ENCODE measurements at regions not wholly inside any gene's neighbourhood (a gene's known extent, or its start where the extent isn't known, plus 50 kb on each side); places are given as distances from the start of the nearest gene placed in this dataset.
"Not testable (repeated sequence)": the region's sequence is repeated elsewhere in the genome, so short reads cannot be mapped to it uniquely, and the experiment has no call there.

DNA sequence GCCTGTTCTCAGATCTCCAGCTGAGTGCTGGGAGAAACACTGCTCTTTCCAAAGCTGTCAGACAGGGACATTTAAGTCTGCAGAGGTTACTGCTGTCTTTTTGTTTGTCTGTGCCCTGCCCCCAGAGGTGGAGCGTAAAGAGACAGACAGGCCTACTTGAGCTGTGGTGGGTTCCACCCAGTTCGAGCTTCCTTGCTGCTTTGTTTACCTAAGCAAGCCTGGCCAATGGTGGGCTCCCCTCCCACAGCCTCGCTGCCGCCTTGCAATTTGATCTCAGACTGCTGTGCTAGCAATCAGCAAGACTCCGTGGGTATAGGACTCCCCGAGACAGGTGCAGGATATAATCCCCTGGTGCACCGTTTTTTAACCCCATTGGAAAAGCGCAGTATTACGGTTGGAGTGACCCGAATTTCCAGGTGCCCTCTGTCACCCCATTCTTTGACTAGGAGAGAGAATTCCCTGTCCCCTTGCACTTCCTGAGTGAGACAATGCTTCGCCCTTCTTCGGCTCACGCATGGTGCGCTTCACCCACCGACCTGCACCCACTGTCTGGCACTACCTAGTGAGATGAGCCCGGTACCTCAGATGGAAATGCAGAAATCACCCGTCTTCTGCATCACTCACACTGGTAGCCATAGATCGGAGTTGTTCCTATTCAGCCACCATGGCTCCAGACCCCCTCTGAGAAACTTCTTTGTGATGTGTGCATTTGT lies 650.3 kb upstream of the ALG10B start:
- H3K9me3 ChIP-seq (ENCODE audit: control insufficient read depth, insufficient read depth, low read length), result no peaks in the 10 kb centered on the region
- H3F3A ChIP-seq (ENCODE audit: control insufficient read depth, insufficient read depth), result no peaks in the 10 kb centered on the region
- TF ChIP-seq CTCF (IDR thresholded peaks at IDR 0.05; ENCODE audit: low read depth, low read length, poor library complexity, severe bottlenecking), result no peak
- no peak for TF ChIP-seq EZH2phosphoT487 (IDR thresholded peaks at IDR 0.05; ENCODE audit: borderline replicate concordance, low read length)
- H3K27me3 ChIP-seq (ENCODE audit: control insufficient read depth, low read length), result no peaks in the 10 kb centered on the region
- H4K20me1 ChIP-seq (ENCODE audit: control insufficient read depth, insufficient read depth, low read depth, low read length), result no peaks in the 10 kb centered on the region
- H3K79me2 ChIP-seq (ENCODE audit: control insufficient read depth, low read length), result no peaks in the 10 kb centered on the region
- H3K27ac ChIP-seq (ENCODE audit: low read depth, low read length), result no peak overlapping the region
- no peaks in the 10 kb centered on the region for H3K9me2 ChIP-seq (replicated peaks; ENCODE audit: control insufficient read depth, low read length)
- H3K4me1 ChIP-seq (ENCODE audit: control insufficient read depth, low read length), result no peaks in the 10 kb centered on the region
- no peak overlapping the region for H3K4me2 ChIP-seq (ENCODE audit: low read length)
- no peaks in the 10 kb centered on the region for H3K36me3 ChIP-seq (ENCODE audit: control insufficient read depth, low read length)
- no peak overlapping the region for H3K4me3 ChIP-seq (ENCODE audit: low read length)

DNA sequence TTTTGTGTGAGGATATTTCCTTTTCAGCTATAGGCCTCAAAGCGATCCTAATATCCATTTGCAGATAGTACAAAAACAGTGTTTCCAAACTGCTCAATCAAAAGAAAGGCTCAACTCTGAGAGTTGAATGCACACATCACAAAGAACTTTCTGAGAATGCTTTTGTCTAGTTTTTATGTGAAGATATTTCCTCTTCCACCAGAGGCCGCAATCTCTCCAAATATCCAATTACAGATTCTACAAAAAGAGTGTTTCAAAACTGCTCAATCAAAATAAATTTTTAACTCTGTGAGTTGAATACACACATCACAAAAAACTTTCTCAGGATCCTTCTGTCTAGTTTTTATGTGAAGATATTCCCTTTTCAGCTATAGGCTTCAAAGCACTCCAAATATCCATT lies 648.0 kb upstream of the ALG10B start:
- not testable (repeated sequence) for H3K4me1 ChIP-seq (ENCODE audit: control insufficient read depth, low read length); H3F3A ChIP-seq (ENCODE audit: control insufficient read depth, insufficient read depth); H3K79me2 ChIP-seq (ENCODE audit: control insufficient read depth, low read length); H3K9me3 ChIP-seq (ENCODE audit: control insufficient read depth, insufficient read depth, low read length); H3K4me2 ChIP-seq (ENCODE audit: low read length); H4K20me1 ChIP-seq (ENCODE audit: control insufficient read depth, insufficient read depth, low read depth, low read length); H3K9me2 ChIP-seq (replicated peaks; ENCODE audit: control insufficient read depth, low read length); H3K27me3 ChIP-seq (ENCODE audit: control insufficient read depth, low read length); H3K4me3 ChIP-seq (ENCODE audit: low read length); H3K27ac ChIP-seq (ENCODE audit: low read depth, low read length); H3K36me3 ChIP-seq (ENCODE audit: control insufficient read depth, low read length)

GRCh38 chr12:37672655-37673260 lies 643.8 kb upstream of the ALG10B start:
- H3K4me2 ChIP-seq (ENCODE audit: low read length), result no peak overlapping the region
- H3K9me3 ChIP-seq (ENCODE audit: control insufficient read depth, insufficient read depth, low read length), result no peaks in the 10 kb centered on the region
- H3K79me2 ChIP-seq (ENCODE audit: control insufficient read depth, low read length), result no peaks in the 10 kb centered on the region
- H3K27me3 ChIP-seq (ENCODE audit: control insufficient read depth, low read length), result no peaks in the 10 kb centered on the region
- no peaks in the 10 kb centered on the region for H3K36me3 ChIP-seq (ENCODE audit: control insufficient read depth, low read length)
- no peaks in the 10 kb centered on the region for H3K4me1 ChIP-seq (ENCODE audit: control insufficient read depth, low read length)
- no peak overlapping the region for H3K27ac ChIP-seq (ENCODE audit: low read depth, low read length)
- H3K9me2 ChIP-seq (replicated peaks; ENCODE audit: control insufficient read depth, low read length), result no peaks in the 10 kb centered on the region
- no peaks in the 10 kb centered on the region for H3F3A ChIP-seq (ENCODE audit: control insufficient read depth, insufficient read depth)
- no peak overlapping the region for H3K4me3 ChIP-seq (ENCODE audit: low read length)
- TF ChIP-seq CTCF (IDR thresholded peaks at IDR 0.05; ENCODE audit: low read depth, low read length, poor library complexity, severe bottlenecking) (peak; percentile 51), EZH2phosphoT487 (IDR thresholded peaks at IDR 0.05; ENCODE audit: borderline replicate concordance, low read length) (no peak)
- H4K20me1 ChIP-seq (ENCODE audit: control insufficient read depth, insufficient read depth, low read depth, low read length), result no peaks in the 10 kb centered on the region

DNA sequence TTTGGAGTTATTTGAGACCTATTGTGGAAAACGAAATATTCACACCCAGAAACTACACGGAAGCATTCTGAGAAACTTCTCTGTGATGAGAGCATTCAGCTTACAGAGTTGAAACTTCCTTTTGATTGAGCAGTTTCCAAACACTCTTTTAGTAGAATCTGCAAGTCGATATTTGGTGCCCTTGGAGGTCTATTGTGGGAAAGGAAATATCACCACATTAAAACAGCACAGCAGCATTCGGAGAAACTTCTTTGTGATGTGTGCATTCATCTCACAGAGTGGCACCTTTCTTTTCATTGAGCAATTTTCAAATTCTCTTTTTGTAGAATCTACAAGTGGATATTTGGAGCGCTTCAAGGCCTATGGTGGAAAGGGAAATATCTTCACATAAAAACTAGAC lies 595.7 kb upstream of the ALG10B start:
- Histone ChIP-seq H3F3A (ENCODE audit: control insufficient read depth, insufficient read depth) (no peaks in the 10 kb centered on the region), H3K79me2 (ENCODE audit: control insufficient read depth, low read length) (no peaks in the 10 kb centered on the region), H3K4me3 (ENCODE audit: low read length) (no peak overlapping the region), H4K20me1 (ENCODE audit: control insufficient read depth, insufficient read depth, low read depth, low read length) (no peaks in the 10 kb centered on the region), H3K36me3 (ENCODE audit: control insufficient read depth, low read length) (no peaks in the 10 kb centered on the region), H3K27me3 (ENCODE audit: control insufficient read depth, low read length) (no peaks in the 10 kb centered on the region), H3K9me3 (ENCODE audit: control insufficient read depth, insufficient read depth, low read length) (no peaks in the 10 kb centered on the region), H3K4me1 (ENCODE audit: control insufficient read depth, low read length) (no peaks in the 10 kb centered on the region), H3K27ac (ENCODE audit: low read depth, low read length) (no peak overlapping the region), H3K4me2 (ENCODE audit: low read length) (no peak overlapping the region), H3K9me2 (replicated peaks; ENCODE audit: control insufficient read depth, low read length) (no peaks in the 10 kb centered on the region)
- TF ChIP-seq CTCF (IDR thresholded peaks at IDR 0.05; ENCODE audit: low read depth, low read length, poor library complexity, severe bottlenecking) (no peak), EZH2phosphoT487 (IDR thresholded peaks at IDR 0.05; ENCODE audit: borderline replicate concordance, low read length) (no peak)
